ENCODE measurements at regions not wholly inside any gene's neighbourhood (a gene's known extent, or its start where the extent isn't known, plus 50 kb on each side); places are given as distances from the start of the nearest gene placed in this dataset.
A peak's percentile ranks its signal among the peaks of the same experiment; 100 is the strongest.
"Not testable (repeated sequence)": the region's sequence is repeated elsewhere in the genome, so short reads cannot be mapped to it uniquely, and the experiment has no call there.

- Mint-ChIP-seq H3K36me3 (ENCODE audit: low read depth) (peaks cover 14% of the 10 kb centered on the region), H3K4me3 (no peak overlapping the region), H3K9me3 (ENCODE audit: insufficient read depth) (peaks cover 11% of the 10 kb centered on the region), H3K27ac (no peak overlapping the region), H3K27me3 (ENCODE audit: low read depth) (no peaks in the 10 kb centered on the region), H3K4me1 (ENCODE audit: low read depth) (peaks cover 25% of the 10 kb centered on the region)
- ChIA-PET CTCF (interaction anchor here (1.6 kb wide), 1 partner anchor 10 kb away, joined by 6 read pairs; no protein-coding TSS in a partner anchor), POLR2A (no interaction called here)
- ATAC-seq (no peak), DNase-seq (no peak)
These were observed 130.9 kb upstream of the RAB4A start for GRCh38 chr1:229140119-229140396.

GRCh38 chr1:229141271-229141670 is 129.6 kb upstream of the RAB4A start:
- POLR2A ChIA-PET = no interaction called here
- no peak for ATAC-seq
- Mint-ChIP-seq H3K9me3 (ENCODE audit: insufficient read depth) (peaks cover under 1% of the 10 kb centered on the region), H3K36me3 (ENCODE audit: low read depth) (peaks cover 2% of the 10 kb centered on the region), H3K27me3 (ENCODE audit: low read depth) (peaks cover 3% of the 10 kb centered on the region), H3K4me1 (ENCODE audit: low read depth) (peaks cover 24% of the 10 kb centered on the region), H3K4me3 (no peak overlapping the region), H3K27ac (no peak overlapping the region)
- CTCF ChIA-PET = no interaction called here
- no peak for DNase-seq

GRCh38 chr1:229141689-229142377 is 129.1 kb upstream of the RAB4A start:
- POLR2A ChIA-PET = no interaction called here
- no peak for DNase-seq
- Mint-ChIP-seq H3K36me3 (ENCODE audit: low read depth) (no peaks in the 10 kb centered on the region), H3K4me1 (ENCODE audit: low read depth) (peaks cover 21% of the 10 kb centered on the region), H3K4me3 (no peak overlapping the region), H3K9me3 (ENCODE audit: insufficient read depth) (no peaks in the 10 kb centered on the region), H3K27me3 (ENCODE audit: low read depth) (peaks cover 5% of the 10 kb centered on the region), H3K27ac (no peak overlapping the region)
- no peak for ATAC-seq
- CTCF ChIA-PET = interaction anchor here (1.1 kb wide), 1 partner anchor 11 kb away, joined by 3 read pairs; no protein-coding TSS in a partner anchor

- ChIA-PET CTCF (interaction anchor here (1.1 kb wide), 1 partner anchor 10 kb away, joined by 3 read pairs; no protein-coding TSS in a partner anchor), POLR2A (no interaction called here)
- Mint-ChIP-seq H3K9me3 (ENCODE audit: insufficient read depth) (no peaks in the 10 kb centered on the region), H3K27me3 (ENCODE audit: low read depth) (peaks cover 8% of the 10 kb centered on the region), H3K36me3 (ENCODE audit: low read depth) (no peaks in the 10 kb centered on the region), H3K27ac (no peak overlapping the region), H3K4me1 (ENCODE audit: low read depth) (peaks cover 18% of the 10 kb centered on the region), H3K4me3 (no peak overlapping the region)
- DNase-seq (no peak), ATAC-seq (no peak)
These were observed 128.4 kb upstream of the RAB4A start for GRCh38 chr1:229142471-229142870.

- no peak overlapping the region for H3K27ac Mint-ChIP-seq
- ATAC-seq (no peak), DNase-seq (no peak)
- H3K4me3 Mint-ChIP-seq = no peak overlapping the region
- H3K36me3 Mint-ChIP-seq (ENCODE audit: low read depth) = no peaks in the 10 kb centered on the region
- ChIA-PET POLR2A (no interaction called here), CTCF (no interaction called here)
- no peaks in the 10 kb centered on the region for H3K9me3 Mint-ChIP-seq (ENCODE audit: insufficient read depth)
- peaks cover 2% of the 10 kb centered on the region for H3K4me1 Mint-ChIP-seq (ENCODE audit: low read depth)
- peaks cover 8% of the 10 kb centered on the region for H3K27me3 Mint-ChIP-seq (ENCODE audit: low read depth)
These were observed 124.3 kb upstream of the RAB4A start for GRCh38 chr1:229146647-229147046.

GRCh38 chr1:229147072-229147471 is 123.8 kb upstream of the RAB4A start:
- no peak overlapping the region for H3K27ac Mint-ChIP-seq
- H3K27me3 Mint-ChIP-seq (ENCODE audit: low read depth) = peaks cover 8% of the 10 kb centered on the region
- H3K9me3 Mint-ChIP-seq (ENCODE audit: insufficient read depth) = no peaks in the 10 kb centered on the region
- H3K4me3 Mint-ChIP-seq = no peak overlapping the region
- ChIA-PET CTCF (no interaction called here), POLR2A (no interaction called here)
- DNase-seq (no peak), ATAC-seq (no peak)
- no peaks in the 10 kb centered on the region for H3K36me3 Mint-ChIP-seq (ENCODE audit: low read depth)
- peaks cover 2% of the 10 kb centered on the region for H3K4me1 Mint-ChIP-seq (ENCODE audit: low read depth)

- Mint-ChIP-seq H3K4me3 (no peak overlapping the region), H3K9me3 (ENCODE audit: insufficient read depth) (no peaks in the 10 kb centered on the region), H3K27me3 (ENCODE audit: low read depth) (peaks cover 8% of the 10 kb centered on the region), H3K27ac (no peak overlapping the region), H3K4me1 (ENCODE audit: low read depth) (peaks cover 2% of the 10 kb centered on the region), H3K36me3 (ENCODE audit: low read depth) (no peaks in the 10 kb centered on the region)
- CTCF ChIA-PET = no interaction called here
- DNase-seq = no peak
- POLR2A ChIA-PET = no interaction called here
- ATAC-seq = no peak
These were observed 122.8 kb upstream of the RAB4A start for GRCh38 chr1:229148041-229148671.

GRCh38 chr1:229148743-229149142 is 122.2 kb upstream of the RAB4A start:
- peaks cover 8% of the 10 kb centered on the region for H3K27me3 Mint-ChIP-seq (ENCODE audit: low read depth)
- DNase-seq (no peak), ATAC-seq (no peak)
- no peaks in the 10 kb centered on the region for H3K36me3 Mint-ChIP-seq (ENCODE audit: low read depth)
- no peak overlapping the region for H3K4me3 Mint-ChIP-seq
- peaks cover 2% of the 10 kb centered on the region for H3K4me1 Mint-ChIP-seq (ENCODE audit: low read depth)
- CTCF ChIA-PET = no interaction called here
- no peaks in the 10 kb centered on the region for H3K9me3 Mint-ChIP-seq (ENCODE audit: insufficient read depth)
- POLR2A ChIA-PET = no interaction called here
- H3K27ac Mint-ChIP-seq = no peak overlapping the region

- ATAC-seq (peak; percentile 30), DNase-seq (no peak)
- no peak overlapping the region for H3K27ac Mint-ChIP-seq
- H3K36me3 Mint-ChIP-seq (ENCODE audit: low read depth) = no peaks in the 10 kb centered on the region
- no peaks in the 10 kb centered on the region for H3K9me3 Mint-ChIP-seq (ENCODE audit: insufficient read depth)
- peaks cover 8% of the 10 kb centered on the region for H3K27me3 Mint-ChIP-seq (ENCODE audit: low read depth)
- H3K4me3 Mint-ChIP-seq = no peak overlapping the region
- POLR2A ChIA-PET = no interaction called here
- CTCF ChIA-PET = no interaction called here
- peaks cover 2% of the 10 kb centered on the region for H3K4me1 Mint-ChIP-seq (ENCODE audit: low read depth)
These were observed 121.5 kb upstream of the RAB4A start for GRCh38 chr1:229149435-229149834.

GRCh38 chr1:229150518-229150917 is 120.4 kb upstream of the RAB4A start:
- DNase-seq (no peak), ATAC-seq (no peak)
- no peaks in the 10 kb centered on the region for H3K9me3 Mint-ChIP-seq (ENCODE audit: insufficient read depth)
- H3K27ac Mint-ChIP-seq = no peak overlapping the region
- H3K4me1 Mint-ChIP-seq (ENCODE audit: low read depth) = peaks cover 12% of the 10 kb centered on the region
- H3K4me3 Mint-ChIP-seq = no peak overlapping the region
- CTCF ChIA-PET = no interaction called here
- peaks cover 2% of the 10 kb centered on the region for H3K36me3 Mint-ChIP-seq (ENCODE audit: low read depth)
- H3K27me3 Mint-ChIP-seq (ENCODE audit: low read depth) = peaks cover 8% of the 10 kb centered on the region
- POLR2A ChIA-PET = no interaction called here

- DNase-seq; H3K4me3 Mint-ChIP-seq; H3K9me3 Mint-ChIP-seq (ENCODE audit: insufficient read depth); POLR2A ChIA-PET; CTCF ChIA-PET; H3K36me3 Mint-ChIP-seq (ENCODE audit: low read depth); H3K27ac Mint-ChIP-seq; ATAC-seq; H3K27me3 Mint-ChIP-seq (ENCODE audit: low read depth): not testable (repeated sequence)
- peaks cover 18% of the 10 kb centered on the region for H3K4me1 Mint-ChIP-seq (ENCODE audit: low read depth)
These were observed 119.5 kb upstream of the RAB4A start for GRCh38 chr1:229151412-229151811.

GRCh38 chr1:229152311-229152710 is 118.6 kb upstream of the RAB4A start:
- ChIA-PET POLR2A (no interaction called here), CTCF (interaction anchor here (0.9 kb wide), 1 partner anchor 10 kb away, joined by 3 read pairs; no protein-coding TSS in a partner anchor)
- Mint-ChIP-seq H3K36me3 (ENCODE audit: low read depth) (peaks cover 2% of the 10 kb centered on the region), H3K9me3 (ENCODE audit: insufficient read depth) (no peaks in the 10 kb centered on the region), H3K27ac (no peak overlapping the region), H3K27me3 (ENCODE audit: low read depth) (no peaks in the 10 kb centered on the region), H3K4me1 (ENCODE audit: low read depth) (peaks cover 20% of the 10 kb centered on the region), H3K4me3 (no peak overlapping the region)
- no peak for DNase-seq
- ATAC-seq = no peak
